MM.1S (cell line): ENCODE measurements at regions not wholly inside any gene's neighbourhood (a gene's known extent, or its start where the extent isn't known, plus 50 kb on each side); places are given as distances from the start of the nearest gene placed in this dataset.

Experiments
- DNase-seq: peaks from one replicate; pipeline ENCODE4 v3.0.0-alpha.2; 2015
- H2AFZ ChIP-seq: fragments of 300-600 bp; sonication (generic); 2 replicates; pipeline ENCODE4 v1.6.0; 2016; ENCODE audit warnings: antibody characterized with exemption, low read length
- H3F3A ChIP-seq: fragments of 300-600 bp; sonication (generic); 2 replicates; pipeline ENCODE4 v1.6.1; 2016; ENCODE audit warnings: mild to moderate bottlenecking, antibody characterized with exemption, low read length, moderate library complexity, mixed read lengths; ENCODE audit not compliant: insufficient read depth
- H3K27ac ChIP-seq: fragments of 300-600 bp; sonication (generic); 2 replicates; pipeline ENCODE4 v1.5.1; 2016; ENCODE audit warnings: mild to moderate bottlenecking, low read length
- H3K27me3 ChIP-seq: fragments of 300-600 bp; sonication (generic); replicated peaks from 2 replicates; pipeline ENCODE4 v1.6.0; 2016; ENCODE audit warnings: low read length; ENCODE audit not compliant: insufficient read depth
- H3K36me3 ChIP-seq: fragments of 300-600 bp; sonication (generic); replicated peaks from 2 replicates; pipeline ENCODE4 v1.6.1; 2016; ENCODE audit warnings: mild to moderate bottlenecking, low read length, mixed read lengths; ENCODE audit not compliant: insufficient read depth
- H3K4me1 ChIP-seq: fragments of 300-600 bp; sonication (generic); 2 replicates; pipeline ENCODE4 v1.6.1; 2016; ENCODE audit warnings: low read length, mixed read lengths
- H3K4me2 ChIP-seq: fragments of 300-600 bp; sonication (generic); 2 replicates; pipeline ENCODE4 v1.6.0; 2016; ENCODE audit warnings: low read depth, low read length
- H3K4me3 ChIP-seq: fragments of 300-600 bp; sonication (generic); 2 replicates; pipeline ENCODE4 v1.5.1; 2016; ENCODE audit warnings: low read length, mixed read lengths
- H3K79me2 ChIP-seq: fragments of 300-600 bp; sonication (generic); 2 replicates; pipeline ENCODE4 v1.6.1; 2016; ENCODE audit warnings: mixed run types, low read length, mixed read lengths
- H3K9ac ChIP-seq: fragments of 300-600 bp; sonication (generic); 2 replicates; pipeline ENCODE4 v1.6.1; 2016; ENCODE audit warnings: low read length, mixed read lengths
- H3K9me2 ChIP-seq: fragments of 300-600 bp; sonication (generic); replicated peaks from 2 replicates; pipeline ENCODE4 v1.6.1; 2016; ENCODE audit warnings: mild to moderate bottlenecking, low read length, mixed read lengths; ENCODE audit not compliant: insufficient read depth
- H3K9me3 ChIP-seq: fragments of 300-600 bp; sonication (generic); replicated peaks from 2 replicates; pipeline ENCODE4 v1.6.1; 2016; ENCODE audit warnings: mild to moderate bottlenecking, low read length, mixed read lengths; ENCODE audit not compliant: insufficient read depth
- H4K20me1 ChIP-seq: fragments of 300-600 bp; sonication (generic); 2 replicates; pipeline ENCODE4 v1.6.1; 2016; ENCODE audit warnings: mild to moderate bottlenecking, low read length, moderate library complexity, mixed read lengths; ENCODE audit not compliant: insufficient read depth
- CTCF ChIP-seq: fragments of 300-600 bp; sonication (generic); IDR thresholded peaks from 2 replicates; pipeline ENCODE4 v1.5.1; 2016; ENCODE audit warnings: antibody characterized with exemption, low read length, mixed read lengths
- EZH2 ChIP-seq: fragments of 300-600 bp; sonication (generic); optimal IDR thresholded peaks from 2 replicates; pipeline ENCODE3; 2017; ENCODE audit warnings: low read depth, mild to moderate bottlenecking, antibody characterized with exemption, low read length, mixed read lengths
- EZH2phosphoT487 ChIP-seq: fragments of 300-600 bp; sonication (generic); IDR thresholded peaks from 2 replicates; pipeline ENCODE4 v1.6.1; 2018; ENCODE audit warnings: antibody characterized with exemption, low read length

GRCh38 chr3:106168962-106169750 lies 300.3 kb upstream of the CBLB start:
- no peaks in the 10 kb centered on the region for H3K36me3 ChIP-seq
- no peaks in the 10 kb centered on the region for H3K9me2 ChIP-seq
- no peak overlapping the region for H3K27ac ChIP-seq
- H3K4me2 ChIP-seq = no peak overlapping the region
- TF ChIP-seq EZH2phosphoT487 = no peak
- TF ChIP-seq CTCF = no peak
- TF ChIP-seq EZH2 = no peak
- no peak overlapping the region for H3K9ac ChIP-seq
- no peak overlapping the region for H3K4me3 ChIP-seq
- H3K27me3 ChIP-seq = no peaks in the 10 kb centered on the region
- H2AFZ ChIP-seq = no peak overlapping the region
- H3K4me1 ChIP-seq = no peaks in the 10 kb centered on the region
- H3K9me3 ChIP-seq = no peaks in the 10 kb centered on the region
- H4K20me1 ChIP-seq = no peaks in the 10 kb centered on the region
- no peaks in the 10 kb centered on the region for H3F3A ChIP-seq
- DNase-seq = no peak
- no peaks in the 10 kb centered on the region for H3K79me2 ChIP-seq

GRCh38 chr3:106170636-106171035 lies 301.8 kb upstream of the CBLB start:
- H3K79me2 ChIP-seq = no peaks in the 10 kb centered on the region
- no peaks in the 10 kb centered on the region for H3K9me3 ChIP-seq
- no peaks in the 10 kb centered on the region for H3K36me3 ChIP-seq
- H3K9ac ChIP-seq = no peak overlapping the region
- H3K4me2 ChIP-seq = no peak overlapping the region
- H3K4me1 ChIP-seq = no peaks in the 10 kb centered on the region
- TF ChIP-seq EZH2phosphoT487 (no peak), CTCF (no peak), EZH2 (no peak)
- no peaks in the 10 kb centered on the region for H3F3A ChIP-seq
- no peaks in the 10 kb centered on the region for H3K9me2 ChIP-seq
- H3K27ac ChIP-seq = no peak overlapping the region
- no peak for DNase-seq
- H2AFZ ChIP-seq = no peak overlapping the region
- no peaks in the 10 kb centered on the region for H4K20me1 ChIP-seq
- H3K4me3 ChIP-seq = no peak overlapping the region
- no peaks in the 10 kb centered on the region for H3K27me3 ChIP-seq

GRCh38 chr3:106172101-106172500 lies 303.3 kb upstream of the CBLB start:
- DNase-seq = no peak
- H3K9me2 ChIP-seq = no peaks in the 10 kb centered on the region
- no peaks in the 10 kb centered on the region for H3K9me3 ChIP-seq
- H3K36me3 ChIP-seq = no peaks in the 10 kb centered on the region
- H3F3A ChIP-seq = no peaks in the 10 kb centered on the region
- no peak overlapping the region for H3K27ac ChIP-seq
- H4K20me1 ChIP-seq = no peaks in the 10 kb centered on the region
- H3K79me2 ChIP-seq = no peaks in the 10 kb centered on the region
- H3K4me3 ChIP-seq = no peak overlapping the region
- no peaks in the 10 kb centered on the region for H3K27me3 ChIP-seq
- H3K4me1 ChIP-seq = no peaks in the 10 kb centered on the region
- no peak overlapping the region for H3K9ac ChIP-seq
- no peak overlapping the region for H2AFZ ChIP-seq
- no peak for TF ChIP-seq EZH2phosphoT487
- no peak for TF ChIP-seq EZH2
- H3K4me2 ChIP-seq = no peak overlapping the region

- Histone ChIP-seq H2AFZ (no peak overlapping the region), H3K4me3 (no peak overlapping the region), H3K4me1 (no peaks in the 10 kb centered on the region), H3K36me3 (no peaks in the 10 kb centered on the region), H4K20me1 (no peaks in the 10 kb centered on the region), H3F3A (no peaks in the 10 kb centered on the region), H3K79me2 (no peaks in the 10 kb centered on the region), H3K4me2 (no peak overlapping the region), H3K27ac (no peak overlapping the region), H3K27me3 (no peaks in the 10 kb centered on the region), H3K9me3 (no peaks in the 10 kb centered on the region), H3K9ac (no peak overlapping the region), H3K9me2 (no peaks in the 10 kb centered on the region)
- no peak for DNase-seq
- no peak for TF ChIP-seq EZH2phosphoT487
- TF ChIP-seq EZH2 = no peak
- no peak for TF ChIP-seq CTCF
These were observed 304.0 kb upstream of the CBLB start for GRCh38 chr3:106172780-106173179.
